Activated CD8-positive, alpha-beta memory T cell treated with anti-CD3 and anti-CD28 coated beads, Interleukin-2, amount 50 U/mL, for 1 hour (primary cell): ENCODE measurements at regions not wholly inside any gene's neighbourhood (a gene's known extent, or its start where the extent isn't known, plus 50 kb on each side); places are given as distances from the start of the nearest gene placed in this dataset.

Experiments
- DNase-seq: peaks from one replicate; pipeline ENCODE4 v3.0.0-alpha.2; 2020; ENCODE audit errors: extremely low read depth

- DNase-seq = no peak
Measured at GRCh38 chr6:170000071-170000843, 248.8 kb downstream of the ERMARD start.

DNA sequence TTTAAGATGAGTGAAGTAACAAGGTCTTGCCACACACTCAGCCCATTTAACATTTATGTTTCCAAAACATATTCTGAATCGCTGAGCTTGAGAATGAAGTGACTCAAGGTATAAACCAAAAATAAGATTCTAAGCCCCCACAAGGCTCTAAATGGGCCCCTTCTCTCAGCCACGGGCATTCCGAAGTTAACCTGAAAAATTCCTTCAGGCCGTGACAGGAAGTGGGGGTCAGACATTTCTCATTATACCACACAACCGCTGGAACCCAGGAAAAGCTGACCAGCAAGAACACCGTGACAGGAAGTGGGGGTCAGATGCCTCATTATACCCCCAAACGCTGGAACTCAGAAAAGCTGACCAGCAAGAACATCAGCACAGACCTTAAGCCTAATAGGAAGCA lies 247.9 kb downstream of the ERMARD start:
- DNase-seq = no peak

GRCh38 chr6:169998457-169998856 lies 247.0 kb downstream of the ERMARD start:
- DNase-seq = no peak

DNA sequence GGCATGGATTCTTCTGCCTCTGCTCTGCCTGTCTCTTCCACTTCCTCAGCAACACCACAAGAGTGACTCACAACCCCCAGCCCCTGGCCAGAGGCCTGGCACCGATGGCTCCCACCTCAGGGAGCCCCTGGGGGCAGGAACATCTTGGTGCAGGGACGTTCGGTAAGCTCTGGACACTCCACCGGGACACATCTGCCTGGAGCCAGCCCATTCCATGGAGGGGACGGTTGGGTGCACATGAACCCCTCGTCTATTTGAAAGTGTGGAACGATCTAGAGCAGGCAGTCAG lies 246.5 kb downstream of the ERMARD start:
- DNase-seq = no peak

DNA sequence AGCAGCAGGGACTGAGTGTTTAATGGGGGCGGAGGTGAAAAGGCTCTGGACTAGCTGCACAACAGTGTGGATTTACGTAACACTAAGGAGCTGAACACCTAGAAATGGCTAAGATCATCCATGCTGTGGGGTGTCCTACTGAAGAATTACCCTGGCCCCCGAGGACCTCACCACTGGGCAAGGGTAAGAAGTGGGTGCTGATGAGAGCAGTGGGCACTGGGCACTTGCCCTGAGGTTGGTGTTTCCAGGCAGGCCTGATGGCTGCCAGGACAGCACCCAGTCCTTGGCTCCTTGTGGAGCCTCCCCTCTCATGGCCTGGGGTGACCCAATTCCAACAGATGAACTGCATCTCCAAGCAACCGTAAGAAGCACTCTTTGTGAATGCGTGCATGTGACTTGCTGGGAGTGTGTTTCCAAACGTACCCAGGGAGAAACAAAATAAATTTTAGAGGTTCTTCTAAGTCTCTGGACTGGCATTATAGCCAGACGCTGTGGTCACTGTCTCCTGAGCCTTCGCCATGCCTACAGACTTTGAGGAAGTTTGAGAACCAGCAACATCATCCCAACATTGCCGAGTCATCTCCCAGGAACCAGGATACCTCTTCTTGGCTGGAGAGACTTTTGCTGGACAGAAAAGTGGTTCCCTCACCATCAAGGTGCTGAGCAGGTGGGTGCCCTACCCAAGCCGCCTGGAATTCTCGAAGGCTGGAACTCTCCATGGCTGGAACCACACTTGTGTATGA lies 245.9 kb downstream of the ERMARD start:
- DNase-seq = no peak

- no peak for DNase-seq
Measured at GRCh38 chr6:169996378-169997051, 245.1 kb downstream of the ERMARD start.

GRCh38 chr6:169994739-169995138 lies 243.3 kb downstream of the ERMARD start:
- no peak for DNase-seq

DNA sequence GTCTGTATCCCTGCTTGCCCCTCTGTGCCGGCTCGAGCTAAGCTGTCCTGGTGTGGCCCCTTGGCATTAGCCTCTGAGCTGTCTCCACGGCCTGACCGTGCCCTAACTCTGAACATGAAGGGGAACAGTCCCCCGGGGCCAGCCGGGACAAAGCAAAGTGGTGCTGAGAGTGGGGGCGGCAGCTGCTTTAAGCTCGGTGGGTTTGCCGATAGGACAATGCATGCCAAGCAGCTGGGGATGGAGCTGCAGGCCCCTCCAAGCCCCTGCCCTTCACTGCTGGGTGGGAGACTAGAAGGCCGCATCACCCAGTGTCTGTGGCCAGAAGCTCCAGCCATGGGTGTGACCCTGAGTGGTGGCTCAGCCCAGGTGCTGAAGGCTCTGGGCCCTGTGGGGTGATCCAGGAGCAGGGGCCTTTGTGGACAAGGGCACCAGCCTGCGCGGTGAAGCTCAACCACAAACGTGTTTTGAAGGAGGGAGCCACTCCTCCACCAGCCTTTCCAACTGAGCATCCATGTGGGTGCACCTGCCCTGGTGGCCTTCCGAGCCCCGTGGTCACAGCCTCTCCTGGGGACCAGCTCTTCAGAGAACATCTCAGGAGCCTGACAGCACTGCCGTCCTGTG lies 242.5 kb downstream of the ERMARD start:
- no peak for DNase-seq

DNA sequence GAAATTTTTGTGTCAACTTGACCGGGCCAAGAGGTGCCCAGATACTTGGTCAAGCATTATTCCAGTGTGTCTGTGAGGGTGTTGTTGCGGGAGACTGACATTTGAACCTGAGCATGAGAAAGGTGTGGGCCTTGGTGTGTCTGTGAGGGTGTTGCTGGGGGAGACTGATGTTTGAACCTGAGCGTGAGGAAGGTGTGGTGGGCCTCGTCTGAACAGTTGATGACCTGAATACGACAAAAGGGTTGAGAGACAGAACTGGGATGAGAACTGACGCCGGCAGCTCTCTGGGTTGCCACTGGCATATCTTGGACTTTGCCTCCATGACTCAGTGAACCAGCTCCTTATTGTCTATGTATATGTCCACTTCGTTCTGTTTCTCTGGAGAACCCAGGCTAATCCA lies 240.5 kb downstream of the ERMARD start:
- DNase-seq = no peak

DNA sequence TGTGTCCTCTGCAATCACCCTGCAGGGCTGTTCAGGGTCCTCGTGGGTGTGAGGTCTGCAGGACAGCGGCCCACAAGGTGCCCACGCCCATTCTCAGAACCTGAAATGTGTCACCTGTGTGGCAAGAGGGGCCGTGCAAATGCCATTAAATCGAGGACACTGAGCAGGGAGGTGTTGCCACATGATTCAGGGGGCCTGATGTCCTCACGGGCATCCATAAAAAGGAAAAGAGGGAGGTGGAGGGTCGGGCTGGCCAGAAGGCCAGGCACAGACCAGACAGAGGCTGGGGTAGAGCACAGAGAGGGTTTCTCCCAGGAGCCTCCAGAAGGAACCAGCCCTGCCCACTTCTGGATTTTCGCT lies 239.6 kb downstream of the ERMARD start:
- DNase-seq = no peak

- DNase-seq = no peak
Measured at GRCh38 chr6:169990095-169991030, 238.9 kb downstream of the ERMARD start.

- no peak for DNase-seq
Measured at GRCh38 chr6:169989594-169989993, 238.2 kb downstream of the ERMARD start.

GRCh38 chr6:169988769-169989550 lies 237.5 kb downstream of the ERMARD start:
- no peak for DNase-seq

DNA sequence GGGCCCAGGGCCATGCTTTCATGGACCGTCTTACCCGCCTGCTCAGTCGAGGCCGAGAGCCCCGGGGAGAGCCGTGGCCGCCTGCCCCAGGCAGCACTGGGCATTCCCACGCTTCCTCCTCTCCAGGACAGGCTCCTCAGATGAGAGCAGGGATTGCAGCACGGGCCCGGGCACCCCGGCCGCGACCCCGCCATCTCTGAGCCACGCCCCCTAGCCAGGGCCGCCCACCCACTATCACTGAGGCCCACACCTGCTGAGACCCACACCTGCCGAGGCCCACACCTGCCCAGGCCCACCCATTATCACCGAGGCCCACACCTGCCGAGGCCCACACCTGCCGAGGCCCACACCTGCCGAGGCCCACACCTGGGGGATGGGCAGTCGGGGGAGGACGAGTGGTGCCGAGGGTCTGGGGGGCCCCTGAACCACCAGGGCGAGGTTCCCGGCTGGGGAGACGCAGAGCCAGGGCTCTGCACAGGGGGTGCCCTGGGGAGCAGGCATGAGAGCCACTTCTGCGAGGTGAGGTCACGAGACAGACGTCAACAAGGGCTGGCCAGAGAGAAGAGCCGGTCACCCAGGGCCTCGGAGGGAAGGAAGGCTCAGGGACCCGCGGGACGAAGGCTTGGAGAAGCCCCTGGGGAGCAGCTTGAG lies 235.6 kb downstream of the ERMARD start:
- DNase-seq = no peak

- DNase-seq = no peak
Measured at GRCh38 chr6:169986171-169986847, 234.9 kb downstream of the ERMARD start.

DNA sequence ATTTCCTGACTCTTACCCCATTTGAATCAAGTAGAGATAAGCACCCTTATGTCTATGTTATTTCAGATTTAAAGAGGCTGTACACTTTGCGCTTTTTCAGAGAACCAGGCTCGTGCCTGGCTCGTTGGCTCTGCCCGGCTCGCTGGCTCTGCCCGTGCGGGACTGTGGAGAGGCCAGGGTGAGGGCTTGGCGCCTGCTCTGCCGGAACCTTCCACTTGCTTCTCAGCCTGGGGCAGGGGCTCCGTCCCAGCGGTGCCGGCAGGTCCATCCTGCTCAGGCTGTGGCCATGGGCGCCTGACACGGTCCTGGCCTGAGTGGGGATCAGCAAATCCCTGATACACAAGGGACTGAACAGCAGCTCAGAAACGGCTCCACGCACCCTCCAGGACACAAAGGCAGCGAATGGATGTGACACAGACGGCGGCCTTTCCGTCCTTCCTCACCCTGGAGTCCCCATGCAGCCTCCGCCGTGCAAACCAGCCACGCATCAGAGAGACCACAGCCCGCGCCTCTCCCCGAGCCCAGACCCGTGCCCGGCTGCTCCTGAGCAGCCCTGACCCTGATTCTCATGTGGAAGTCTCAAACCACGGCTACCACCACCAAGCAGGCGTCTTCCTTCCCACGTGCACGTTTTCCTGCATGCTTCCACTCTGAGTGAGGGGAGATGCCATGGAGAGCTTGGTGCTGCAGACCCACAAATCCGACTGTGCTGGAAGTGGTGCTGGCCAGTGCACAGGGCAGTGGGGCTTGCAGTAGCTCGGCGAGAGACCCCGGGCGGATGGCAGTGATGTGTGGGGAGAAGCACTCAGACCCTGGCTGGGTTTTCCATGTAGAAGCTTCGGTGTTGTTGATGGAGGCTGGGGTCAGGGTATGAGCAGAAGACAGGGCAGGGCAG lies 233.9 kb downstream of the ERMARD start:
- no peak for DNase-seq

DNA sequence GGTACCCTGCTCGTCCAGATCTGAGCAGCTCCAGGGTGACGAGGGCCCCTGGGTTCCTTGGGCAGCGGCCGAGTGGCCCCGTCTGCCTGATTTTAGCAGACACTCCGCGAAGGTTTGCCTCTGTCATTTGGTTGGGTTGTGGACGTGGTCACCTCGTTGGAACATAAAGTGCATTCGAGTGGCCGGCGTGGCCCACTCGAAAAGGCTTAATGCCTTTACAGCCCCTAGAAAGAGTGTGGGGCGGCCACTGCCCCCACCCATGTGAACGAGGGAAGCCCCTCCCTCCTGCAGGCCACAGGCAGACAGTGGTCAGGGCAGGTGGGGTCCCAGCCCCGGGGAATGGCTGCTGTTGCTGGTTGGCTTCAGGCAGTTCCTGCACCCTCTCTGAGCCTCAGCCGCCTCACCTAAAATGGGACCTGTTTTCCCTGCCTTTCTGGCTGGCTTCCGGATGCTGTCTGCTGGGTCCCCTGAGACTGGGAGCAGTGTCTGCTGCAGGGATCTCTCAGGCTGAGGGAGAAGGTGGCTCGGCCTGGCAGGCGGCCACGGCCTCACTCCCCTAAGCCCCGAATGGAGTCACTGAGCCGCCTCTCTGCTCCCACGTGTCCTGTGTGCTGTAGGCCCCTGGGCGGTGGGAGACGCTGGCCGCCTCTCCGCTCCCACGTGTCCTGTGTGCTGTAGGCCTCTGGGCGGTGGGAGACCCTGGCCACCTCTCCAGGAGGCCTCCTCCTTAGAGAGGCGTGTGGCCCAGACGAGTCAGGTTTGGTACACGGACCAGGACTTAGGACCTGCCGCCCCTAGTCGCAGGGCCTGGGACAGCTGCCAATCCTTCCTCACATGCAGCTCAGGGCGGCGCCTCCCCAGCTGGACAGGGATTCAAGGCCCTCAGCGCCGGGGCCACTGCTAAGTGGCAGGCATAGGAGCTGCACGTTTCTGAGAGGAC lies 233.0 kb downstream of the ERMARD start:
- DNase-seq = no peak
